ENCODE measurements at regions not wholly inside any gene's neighbourhood (a gene's known extent, or its start where the extent isn't known, plus 50 kb on each side); places are given as distances from the start of the nearest gene placed in this dataset.
A peak's percentile ranks its signal among the peaks of the same experiment; 100 is the strongest.
"Not testable (repeated sequence)": the region's sequence is repeated elsewhere in the genome, so short reads cannot be mapped to it uniquely, and the experiment has no call there.

DNA sequence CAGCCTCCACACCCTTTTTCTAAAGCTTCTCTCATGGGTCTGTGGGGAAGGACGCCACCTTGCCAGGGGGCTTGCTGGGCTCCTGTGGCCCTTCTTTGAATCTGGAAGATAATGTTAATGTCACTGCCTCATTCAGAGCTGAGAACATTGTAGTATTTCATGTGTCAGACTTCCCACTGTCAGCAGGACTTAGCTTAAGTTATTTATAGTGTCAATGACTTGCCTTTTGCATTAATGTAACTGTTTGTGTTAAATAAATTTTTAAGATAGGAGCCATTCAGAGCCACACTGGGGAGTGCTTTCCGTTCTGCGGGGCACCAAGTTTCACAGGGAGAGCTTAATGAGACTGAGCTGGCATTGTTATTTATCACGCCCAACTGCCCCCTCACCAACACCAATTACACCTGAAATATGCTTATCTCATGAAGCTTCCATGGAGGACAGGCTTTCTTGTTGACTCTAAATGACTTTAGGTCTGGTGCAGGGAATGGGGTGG lies 226.9 kb upstream of the UBL3 start:
- H3K4me3 ChIP-seq: no peak overlapping the region
- H3K9ac ChIP-seq: no peak overlapping the region
- no peak for TF ChIP-seq Cebpa-rat (IDR thresholded peaks at IDR 0.05)
- H3K27ac ChIP-seq: no peak overlapping the region
- no peaks in the 10 kb centered on the region for H4K20me1 ChIP-seq
- H3K36me3 ChIP-seq: no peaks in the 10 kb centered on the region
- peaks cover 15 to 58% (median 45%) of the 10 kb centered on the region in 10 experiments; a peak in 17 of 20 replicates for H3K4me1 ChIP-seq
- no peaks in the 10 kb centered on the region for H3K27me3 ChIP-seq
- peak overlapping the region in 9 of 11 experiments; percentile 52 to 85 (median 79); a peak in 17 of 22 replicates for H3K4me2 ChIP-seq
- peaks cover 0 to 12% (median 8%) of the 10 kb centered on the region in 11 experiments; a peak in 13 of 22 replicates for H3K9me3 ChIP-seq (replicated peaks in 1 of 11)

DNA sequence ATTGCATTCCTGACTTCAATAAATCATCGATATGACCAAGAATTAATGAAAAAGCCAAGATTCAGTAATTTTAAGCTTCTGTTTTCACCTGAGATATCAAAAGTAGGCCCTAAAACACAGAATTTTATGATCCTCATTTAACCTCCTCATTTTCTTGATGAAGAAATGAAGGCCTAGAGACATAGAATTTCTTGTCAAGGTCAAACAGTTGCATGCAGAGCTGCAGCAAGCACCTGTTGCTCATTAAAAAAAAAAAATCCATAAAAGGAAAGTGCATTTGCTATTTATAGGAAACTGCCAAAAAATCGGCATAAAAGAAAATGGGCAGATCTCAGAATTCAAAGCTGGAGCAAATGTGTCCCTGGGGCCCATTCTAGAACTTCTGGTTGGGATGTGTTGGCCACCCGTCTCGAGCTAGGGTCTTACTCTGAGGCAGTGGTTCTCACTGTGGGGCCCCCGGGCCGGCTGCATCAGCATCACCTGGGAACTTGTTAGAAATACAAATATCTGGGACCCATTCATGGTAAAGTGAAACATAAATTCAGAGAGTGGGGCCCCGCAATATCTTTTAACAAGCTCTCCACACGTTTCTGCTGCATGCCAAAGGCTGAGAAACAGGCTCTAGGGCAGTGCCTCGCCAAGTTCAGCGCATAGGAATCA lies 224.7 kb upstream of the UBL3 start:
- Histone ChIP-seq H3K4me1 (peaks cover 15 to 55% (median 45%) of the 10 kb centered on the region in 10 experiments; a peak in 17 of 20 replicates), H4K20me1 (no peaks in the 10 kb centered on the region), H3K27me3 (no peaks in the 10 kb centered on the region), H3K36me3 (no peaks in the 10 kb centered on the region), H3K4me2 (peak overlapping the region in 7 of 11 experiments; percentile 45 to 62 (median 55); a peak in 14 of 22 replicates), H3K9ac (no peak overlapping the region), H3K9me3 (replicated peaks in 1 of 11) (peaks cover 0 to 2% (median 0%) of the 10 kb centered on the region in 11 experiments; a peak in 1 of 22 replicates), H3K4me3 (no peak overlapping the region), H3K27ac (no peak overlapping the region)
- TF ChIP-seq Cebpa-rat (IDR thresholded peaks at IDR 0.05): no peak

DNA sequence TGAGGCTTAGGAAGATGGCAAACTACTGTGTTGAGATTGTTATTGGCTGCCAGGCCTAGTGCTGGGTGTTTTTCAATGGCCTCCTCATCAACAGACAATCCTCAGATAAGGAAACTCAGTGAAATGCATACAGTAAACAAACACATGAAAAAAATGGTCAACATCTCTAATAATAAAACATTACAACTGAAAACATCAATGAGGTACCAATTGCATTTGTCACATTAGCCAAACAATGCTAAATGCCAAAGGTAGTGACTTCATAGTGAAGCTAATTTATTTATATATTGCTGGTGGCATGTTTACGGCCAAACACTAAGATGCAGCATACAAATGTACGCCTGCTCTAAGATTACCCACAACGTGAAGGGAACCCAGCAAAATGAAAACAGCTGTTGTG lies 224.0 kb upstream of the UBL3 start:
- H3K27ac ChIP-seq: no peak overlapping the region
- peaks cover 15 to 49% (median 42%) of the 10 kb centered on the region in 10 experiments; a peak in 17 of 20 replicates for H3K4me1 ChIP-seq
- no peaks in the 10 kb centered on the region for H4K20me1 ChIP-seq
- no peaks in the 10 kb centered on the region for H3K27me3 ChIP-seq
- H3K4me2 ChIP-seq: peak overlapping the region in 1 of 11 experiments; percentile 62; a peak in 1 of 22 replicates
- H3K9ac ChIP-seq: no peak overlapping the region
- H3K36me3 ChIP-seq: no peaks in the 10 kb centered on the region
- no peaks in the 10 kb centered on the region for H3K9me3 ChIP-seq (replicated peaks in 1 of 11)
- no peak overlapping the region for H3K4me3 ChIP-seq
- TF ChIP-seq Cebpa-rat (IDR thresholded peaks at IDR 0.05): no peak

DNA sequence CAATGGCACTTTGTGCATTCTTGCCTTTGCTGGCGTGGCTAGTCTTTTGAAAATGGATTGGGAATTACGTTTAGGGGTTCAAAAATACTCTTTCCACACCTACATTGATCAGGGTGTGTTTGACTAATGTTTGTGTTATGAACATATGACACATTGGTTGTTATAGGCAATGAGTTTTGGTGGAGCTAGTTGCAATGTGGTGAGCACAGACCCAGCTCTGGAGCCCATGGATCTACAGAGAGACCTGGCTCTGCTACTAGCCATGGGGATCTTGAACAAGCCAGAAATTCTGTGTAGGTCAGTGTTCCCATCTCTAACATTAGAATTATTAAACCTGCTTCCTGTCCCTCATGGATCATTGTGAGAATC lies 222.4 kb upstream of the UBL3 start:
- H3K4me3 ChIP-seq: no peak overlapping the region
- no peak overlapping the region for H3K9ac ChIP-seq
- no peaks in the 10 kb centered on the region for H3K9me3 ChIP-seq (replicated peaks in 1 of 11)
- no peaks in the 10 kb centered on the region for H3K27me3 ChIP-seq
- H3K4me1 ChIP-seq: peaks cover 5 to 32% (median 26%) of the 10 kb centered on the region in 10 experiments; a peak in 17 of 20 replicates
- no peaks in the 10 kb centered on the region for H4K20me1 ChIP-seq
- no peak for TF ChIP-seq Cebpa-rat (IDR thresholded peaks at IDR 0.05)
- no peak overlapping the region for H3K4me2 ChIP-seq
- H3K27ac ChIP-seq: no peak overlapping the region
- H3K36me3 ChIP-seq: no peaks in the 10 kb centered on the region

DNA sequence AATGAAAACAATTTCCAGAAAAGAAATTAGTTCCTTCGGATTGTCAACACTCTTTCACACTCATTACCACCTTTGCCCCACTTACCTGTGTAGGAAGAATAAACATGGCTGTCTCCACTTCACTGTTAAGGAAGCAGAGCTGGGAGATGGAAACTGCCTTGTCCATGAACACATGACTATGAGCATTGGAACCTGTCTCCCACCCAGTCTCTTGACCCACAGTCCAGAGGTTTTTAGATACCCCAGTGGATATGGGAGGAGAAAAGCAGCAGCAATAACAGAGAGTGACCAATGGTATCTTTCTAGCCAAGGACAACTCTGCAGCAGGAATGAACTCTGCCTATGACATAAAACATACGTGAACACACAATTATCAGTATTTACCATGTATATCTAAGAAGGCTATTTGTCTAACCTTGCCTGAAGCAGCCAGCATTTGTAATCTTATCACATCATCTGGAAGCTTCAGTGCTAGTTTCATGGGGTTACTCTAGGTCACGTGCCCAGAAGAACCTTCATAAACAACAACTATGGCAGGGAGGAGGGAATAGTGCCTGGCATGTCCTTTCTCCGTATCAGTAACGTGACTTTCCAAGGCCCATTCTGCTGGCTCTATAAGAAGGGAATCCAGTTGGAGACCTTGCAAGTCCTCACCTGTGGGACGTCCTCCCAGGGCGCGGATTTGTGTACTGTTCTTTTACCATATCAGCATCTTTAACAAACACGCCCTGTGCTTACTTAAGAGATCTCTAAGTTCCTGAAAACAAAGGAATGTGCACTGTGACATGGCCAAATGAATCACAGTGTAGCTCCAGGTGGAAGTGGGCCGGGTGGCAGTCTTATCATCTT lies 221.8 kb upstream of the UBL3 start:
- Histone ChIP-seq H4K20me1 (no peaks in the 10 kb centered on the region), H3K36me3 (no peaks in the 10 kb centered on the region), H3K9ac (no peak overlapping the region), H3K4me2 (no peak overlapping the region), H3K9me3 (replicated peaks in 1 of 11) (no peaks in the 10 kb centered on the region), H3K4me1 (peaks cover 0 to 26% (median 20%) of the 10 kb centered on the region in 10 experiments; a peak in 14 of 20 replicates), H3K27me3 (no peaks in the 10 kb centered on the region), H3K27ac (no peak overlapping the region), H3K4me3 (no peak overlapping the region)
- TF ChIP-seq Cebpa-rat (IDR thresholded peaks at IDR 0.05): no peak

DNA sequence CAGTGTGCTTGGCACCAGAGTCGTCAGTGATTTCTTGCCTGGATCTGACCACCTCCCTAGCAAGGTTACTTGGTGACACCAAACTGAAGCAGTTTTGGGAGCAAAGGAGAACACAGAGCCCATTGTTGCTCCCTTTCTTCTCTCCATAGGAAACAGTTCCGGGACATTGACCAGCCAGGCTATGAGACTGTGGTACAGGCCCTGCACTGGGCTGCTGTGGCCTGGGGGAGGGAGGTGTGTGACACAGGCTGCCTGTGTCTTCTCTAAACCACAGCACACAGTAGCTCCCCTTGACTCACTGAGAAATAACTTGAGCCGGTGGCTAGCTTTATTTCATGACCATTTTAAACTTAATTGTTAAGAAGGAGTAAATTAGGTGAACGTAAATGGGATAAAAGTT lies 214.8 kb upstream of the UBL3 start:
- H3K4me1 ChIP-seq: no peaks in the 10 kb centered on the region
- H3K27me3 ChIP-seq: no peaks in the 10 kb centered on the region
- H4K20me1 ChIP-seq: no peaks in the 10 kb centered on the region
- H3K4me3 ChIP-seq: no peak overlapping the region
- TF ChIP-seq Cebpa-rat (IDR thresholded peaks at IDR 0.05): no peak
- no peak overlapping the region for H3K27ac ChIP-seq
- no peaks in the 10 kb centered on the region for H3K36me3 ChIP-seq
- H3K9me3 ChIP-seq (replicated peaks in 1 of 11): peaks cover 0 to 6% (median 3%) of the 10 kb centered on the region in 11 experiments; a peak in 6 of 22 replicates
- H3K9ac ChIP-seq: no peak overlapping the region
- no peak overlapping the region for H3K4me2 ChIP-seq

DNA sequence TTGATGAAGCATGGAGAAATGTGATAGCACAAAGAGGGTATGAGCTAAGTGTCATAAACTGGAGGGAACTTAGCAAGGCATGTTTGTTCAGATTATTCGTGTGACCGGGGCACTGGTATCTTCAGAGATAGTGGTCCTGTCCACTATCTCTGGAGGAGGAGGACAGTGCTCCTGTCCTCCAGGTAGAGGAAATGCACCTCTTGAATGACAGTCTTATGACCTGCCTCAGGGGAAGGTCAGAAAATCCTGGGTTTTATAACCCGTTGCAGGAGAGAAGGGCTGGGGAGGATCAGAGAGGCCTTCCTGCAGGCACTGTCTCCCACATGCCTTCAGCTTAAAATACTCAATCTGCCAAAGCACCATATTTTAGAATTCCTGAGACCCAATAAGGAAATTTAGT lies 213.5 kb upstream of the UBL3 start:
- no peak overlapping the region for H3K9ac ChIP-seq
- TF ChIP-seq Cebpa-rat (IDR thresholded peaks at IDR 0.05): no peak
- H3K9me3 ChIP-seq (replicated peaks in 1 of 11): peaks cover 10 to 19% (median 15%) of the 10 kb centered on the region in 11 experiments
- no peak overlapping the region for H3K27ac ChIP-seq
- no peaks in the 10 kb centered on the region for H3K4me1 ChIP-seq
- H3K27me3 ChIP-seq: no peaks in the 10 kb centered on the region
- no peaks in the 10 kb centered on the region for H3K36me3 ChIP-seq
- no peaks in the 10 kb centered on the region for H4K20me1 ChIP-seq
- H3K4me3 ChIP-seq: no peak overlapping the region
- H3K4me2 ChIP-seq: no peak overlapping the region

DNA sequence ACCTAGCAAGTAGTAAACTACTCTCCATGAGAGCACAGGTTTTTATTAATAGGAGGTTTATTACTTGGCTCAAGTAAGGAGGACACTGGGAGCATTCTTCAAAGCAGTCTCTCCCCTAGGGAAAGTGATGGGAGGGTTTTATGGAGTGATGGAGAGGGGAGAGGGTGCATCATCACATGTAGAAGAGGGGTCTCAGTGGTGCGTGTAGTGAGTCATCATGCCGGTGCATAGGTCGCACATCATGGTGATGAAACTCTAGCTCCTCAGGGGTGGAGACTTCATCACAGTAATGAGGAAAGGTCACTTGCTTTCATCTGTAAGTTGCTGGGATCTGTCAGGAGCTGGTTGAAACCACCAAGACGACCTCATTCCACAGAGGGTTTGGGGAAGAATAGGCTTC lies 210.8 kb upstream of the UBL3 start:
- Histone ChIP-seq H3K4me2 (no peak overlapping the region), H4K20me1 (no peaks in the 10 kb centered on the region), H3K9ac (no peak overlapping the region), H3K4me1 (no peaks in the 10 kb centered on the region), H3K9me3 (replicated peaks in 1 of 11) (peaks cover 21 to 39% (median 32%) of the 10 kb centered on the region in 11 experiments), H3K27ac (no peak overlapping the region), H3K36me3 (no peaks in the 10 kb centered on the region), H3K27me3 (no peaks in the 10 kb centered on the region), H3K4me3 (no peak overlapping the region)
- TF ChIP-seq Cebpa-rat (IDR thresholded peaks at IDR 0.05): no peak

DNA sequence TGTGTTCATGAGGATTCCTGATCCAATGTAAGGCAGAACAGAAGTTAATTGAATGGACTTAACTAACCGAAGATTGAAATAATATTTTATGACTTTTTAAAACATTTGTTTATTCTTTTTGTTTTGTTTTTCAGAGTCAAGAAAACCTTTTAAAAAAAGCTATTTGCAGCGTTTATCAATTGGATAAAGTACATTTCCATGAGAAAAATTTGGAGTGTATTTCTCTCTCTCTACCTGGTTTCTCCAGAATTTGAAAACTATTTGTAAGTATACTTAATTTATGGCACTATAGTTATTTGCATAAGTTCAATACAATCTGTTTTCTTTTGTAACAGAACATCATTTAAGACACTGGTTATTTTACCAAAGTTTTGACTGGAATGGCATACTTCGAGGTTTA lies 208.0 kb upstream of the UBL3 start:
- no peak for TF ChIP-seq Cebpa-rat (IDR thresholded peaks at IDR 0.05)
- Histone ChIP-seq H3K9ac (no peak overlapping the region), H4K20me1 (no peaks in the 10 kb centered on the region), H3K4me2 (no peak overlapping the region), H3K4me1 (no peaks in the 10 kb centered on the region), H3K4me3 (no peak overlapping the region), H3K9me3 (replicated peaks in 1 of 11) (peaks cover 26 to 47% (median 36%) of the 10 kb centered on the region in 11 experiments), H3K27ac (no peak overlapping the region), H3K36me3 (no peaks in the 10 kb centered on the region), H3K27me3 (no peaks in the 10 kb centered on the region)

DNA sequence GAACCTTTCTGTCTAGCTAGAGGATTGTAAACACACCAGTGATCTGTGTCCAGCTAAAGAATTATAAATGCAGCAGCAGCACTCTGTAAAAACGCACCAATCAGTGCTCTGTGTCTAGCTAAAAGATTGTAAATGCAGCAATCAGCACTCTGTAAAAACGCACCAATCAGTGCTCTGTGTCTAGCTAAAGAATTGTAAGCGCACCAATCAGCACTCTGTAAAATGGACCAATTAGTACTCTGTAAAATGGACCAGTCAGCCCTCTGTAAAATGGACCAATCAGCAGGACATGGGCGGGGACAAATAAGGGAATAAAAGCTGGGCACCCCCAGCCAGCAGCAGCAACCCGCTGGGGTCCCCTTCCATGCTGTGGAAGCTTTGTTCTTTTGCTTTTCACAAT lies 204.1 kb upstream of the UBL3 start:
- not testable (repeated sequence) for H3K27ac ChIP-seq, H3K36me3 ChIP-seq, H4K20me1 ChIP-seq, H3K9ac ChIP-seq, H3K4me3 ChIP-seq, H3K27me3 ChIP-seq, H3K4me2 ChIP-seq
- H3K9me3 ChIP-seq (replicated peaks in 1 of 11): peaks cover 21 to 40% (median 28%) of the 10 kb centered on the region in 11 experiments
- H3K4me1 ChIP-seq: peaks cover 0 to 12% (median 8%) of the 10 kb centered on the region in 10 experiments; a peak in 13 of 20 replicates

All from BLaER1 treated with 17β-estradiol and CSF1 and Interleukin-3, amounts not matched to agents 10 nM and 100 nM (cell line).